Omental fat pad (tissue), 3 donors: ENCODE measurements at regions not wholly inside any gene's neighbourhood (a gene's known extent, or its start where the extent isn't known, plus 50 kb on each side); places are given as distances from the start of the nearest gene placed in this dataset.

ENCODE experiments used
- ATAC-seq: fragments of 150-250 bp; one replicate; pipeline ENCODE4 v1.9.1; 2016; ENCODE audit warnings: mild to moderate bottlenecking, moderate library complexity; ENCODE audit not compliant: low FRiP score
- DNase-seq: peaks from one replicate; pipeline ENCODE4 v3.0.0-alpha.2; 2019; ENCODE audit warnings: low spot score
- TF ChIP-seq, protein P1 (sequence below), 3 donors: fragments of 450-650 bp; IDR thresholded peaks; one replicate each; pipeline ENCODE4 v1.5.1; 2016 to 2017; ENCODE audit warnings: antibody characterized with exemption in 3 of 3, mild to moderate bottlenecking in 3 of 3, moderate library complexity in 2 of 3

DNA sequence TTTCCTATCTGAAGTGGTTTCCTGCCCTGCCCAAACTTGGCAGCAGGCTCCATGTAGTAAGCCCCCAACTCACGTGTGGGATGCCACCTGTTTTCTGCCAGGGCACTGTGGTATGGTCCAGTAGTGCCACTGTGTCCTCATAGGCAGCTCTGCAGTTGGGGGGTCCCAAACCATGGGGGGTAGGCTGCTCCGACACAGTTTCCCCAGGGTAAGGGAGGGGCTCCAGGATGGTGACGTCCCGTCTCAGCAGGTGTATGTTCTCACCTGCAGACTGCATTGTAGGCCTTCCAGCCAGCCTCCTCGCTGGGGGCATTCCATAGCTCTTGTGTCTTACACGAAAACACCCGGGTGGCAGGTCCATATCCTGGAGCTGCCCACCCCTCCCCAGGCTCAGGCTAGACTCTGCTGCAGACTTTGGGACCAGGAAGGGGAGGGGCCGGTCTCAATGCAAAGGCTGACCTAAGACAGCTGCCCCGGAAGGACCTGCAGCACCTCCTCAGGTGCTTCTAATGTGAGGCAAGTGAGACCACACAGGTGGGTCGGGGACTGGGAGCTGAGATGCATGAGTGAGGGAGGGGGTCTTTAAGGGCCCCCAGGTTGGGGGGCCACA, 330.5 kb upstream of the IRX4 start:
- ATAC-seq (no peak), DNase-seq (no peak)
- TF ChIP-seq, protein P1, sequence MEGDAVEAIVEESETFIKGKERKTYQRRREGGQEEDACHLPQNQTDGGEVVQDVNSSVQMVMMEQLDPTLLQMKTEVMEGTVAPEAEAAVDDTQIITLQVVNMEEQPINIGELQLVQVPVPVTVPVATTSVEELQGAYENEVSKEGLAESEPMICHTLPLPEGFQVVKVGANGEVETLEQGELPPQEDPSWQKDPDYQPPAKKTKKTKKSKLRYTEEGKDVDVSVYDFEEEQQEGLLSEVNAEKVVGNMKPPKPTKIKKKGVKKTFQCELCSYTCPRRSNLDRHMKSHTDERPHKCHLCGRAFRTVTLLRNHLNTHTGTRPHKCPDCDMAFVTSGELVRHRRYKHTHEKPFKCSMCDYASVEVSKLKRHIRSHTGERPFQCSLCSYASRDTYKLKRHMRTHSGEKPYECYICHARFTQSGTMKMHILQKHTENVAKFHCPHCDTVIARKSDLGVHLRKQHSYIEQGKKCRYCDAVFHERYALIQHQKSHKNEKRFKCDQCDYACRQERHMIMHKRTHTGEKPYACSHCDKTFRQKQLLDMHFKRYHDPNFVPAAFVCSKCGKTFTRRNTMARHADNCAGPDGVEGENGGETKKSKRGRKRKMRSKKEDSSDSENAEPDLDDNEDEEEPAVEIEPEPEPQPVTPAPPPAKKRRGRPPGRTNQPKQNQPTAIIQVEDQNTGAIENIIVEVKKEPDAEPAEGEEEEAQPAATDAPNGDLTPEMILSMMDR (IDR thresholded peaks at IDR 0.05) = no peak

GRCh38 chr5:2212481-2212880, 329.8 kb upstream of the IRX4 start:
- DNase-seq = no peak
- TF ChIP-seq, protein P1 (IDR thresholded peaks at IDR 0.05) = no peak
- ATAC-seq = no peak

- TF ChIP-seq, protein P1 (IDR thresholded peaks at IDR 0.05) = no peak
- no peak for ATAC-seq
- no peak for DNase-seq
Measured at GRCh38 chr5:2208239-2208544, 325.5 kb upstream of the IRX4 start.

DNA sequence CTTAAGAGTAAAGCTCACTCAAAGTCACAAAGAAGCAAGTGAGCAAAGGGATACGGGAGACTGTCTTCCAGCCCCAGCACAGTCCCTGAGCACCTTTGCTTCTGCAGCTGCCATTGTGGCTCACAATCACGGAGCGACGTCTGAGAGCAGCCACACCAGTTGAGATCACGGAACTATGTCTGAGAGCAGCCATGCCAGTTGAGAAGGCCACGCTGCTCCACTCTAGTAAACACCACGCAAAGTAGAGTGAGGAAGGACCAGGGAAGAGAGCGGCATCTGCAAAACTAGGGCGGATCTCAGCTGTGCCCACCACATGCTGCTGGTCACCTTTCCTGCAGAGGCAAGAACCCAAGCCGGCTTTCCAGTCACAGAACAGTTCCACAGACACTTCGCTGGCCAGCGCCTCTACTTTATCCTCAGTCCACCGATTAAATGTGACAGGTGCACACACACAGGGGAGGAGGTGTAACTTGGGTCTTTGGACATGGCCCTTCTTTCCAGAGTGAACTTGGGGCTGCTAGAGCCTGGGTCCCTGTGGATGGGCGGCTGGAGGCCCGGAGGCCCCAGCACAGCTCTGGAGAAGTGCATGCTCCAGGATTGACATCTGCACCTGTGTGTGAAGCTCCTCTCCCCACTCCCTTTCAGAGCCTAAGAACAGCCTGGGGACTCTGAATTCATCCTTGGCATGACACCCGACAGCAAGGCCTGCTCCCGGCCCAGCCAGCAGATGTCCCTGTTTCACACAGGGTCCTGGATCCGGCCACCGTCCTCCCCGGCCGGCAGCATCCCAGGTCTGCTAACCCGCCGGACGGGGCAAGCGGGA, 324.9 kb upstream of the IRX4 start:
- no peak for ATAC-seq
- TF ChIP-seq, protein P1 (IDR thresholded peaks at IDR 0.05) = no peak
- no peak for DNase-seq

- no peak for ATAC-seq
- DNase-seq = no peak
- TF ChIP-seq, protein P1 (IDR thresholded peaks at IDR 0.05) = no peak
Measured at GRCh38 chr5:2207109-2207399, 324.3 kb upstream of the IRX4 start.

GRCh38 chr5:2206293-2207108, 323.8 kb upstream of the IRX4 start:
- DNase-seq (no peak), ATAC-seq (no peak)
- TF ChIP-seq, protein P1 (IDR thresholded peaks at IDR 0.05) = no peak
